ENCODE measurements at regions not wholly inside any gene's neighbourhood (a gene's known extent, or its start where the extent isn't known, plus 50 kb on each side); places are given as distances from the start of the nearest gene placed in this dataset.

DNA sequence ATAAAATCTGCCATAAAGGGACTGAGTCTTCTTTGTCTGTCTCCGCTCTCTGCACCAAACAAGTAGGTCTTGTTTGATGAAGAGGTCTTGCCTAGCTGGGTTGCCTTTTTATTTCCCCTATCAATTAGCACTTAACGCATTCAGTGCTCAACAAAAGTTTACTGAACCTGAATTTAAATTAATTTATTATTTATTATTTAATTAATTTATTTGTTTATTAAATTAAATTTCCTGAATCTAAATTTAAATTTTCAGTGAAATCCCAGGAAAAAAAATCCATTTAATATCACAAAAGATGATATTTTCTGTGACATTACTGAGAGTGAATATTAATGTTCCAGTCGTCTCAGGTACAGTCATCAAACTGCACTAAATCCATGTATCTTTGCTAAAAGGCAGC lies 164.9 kb upstream of the AGTR1 start:
- TF ChIP-seq, protein P1, sequence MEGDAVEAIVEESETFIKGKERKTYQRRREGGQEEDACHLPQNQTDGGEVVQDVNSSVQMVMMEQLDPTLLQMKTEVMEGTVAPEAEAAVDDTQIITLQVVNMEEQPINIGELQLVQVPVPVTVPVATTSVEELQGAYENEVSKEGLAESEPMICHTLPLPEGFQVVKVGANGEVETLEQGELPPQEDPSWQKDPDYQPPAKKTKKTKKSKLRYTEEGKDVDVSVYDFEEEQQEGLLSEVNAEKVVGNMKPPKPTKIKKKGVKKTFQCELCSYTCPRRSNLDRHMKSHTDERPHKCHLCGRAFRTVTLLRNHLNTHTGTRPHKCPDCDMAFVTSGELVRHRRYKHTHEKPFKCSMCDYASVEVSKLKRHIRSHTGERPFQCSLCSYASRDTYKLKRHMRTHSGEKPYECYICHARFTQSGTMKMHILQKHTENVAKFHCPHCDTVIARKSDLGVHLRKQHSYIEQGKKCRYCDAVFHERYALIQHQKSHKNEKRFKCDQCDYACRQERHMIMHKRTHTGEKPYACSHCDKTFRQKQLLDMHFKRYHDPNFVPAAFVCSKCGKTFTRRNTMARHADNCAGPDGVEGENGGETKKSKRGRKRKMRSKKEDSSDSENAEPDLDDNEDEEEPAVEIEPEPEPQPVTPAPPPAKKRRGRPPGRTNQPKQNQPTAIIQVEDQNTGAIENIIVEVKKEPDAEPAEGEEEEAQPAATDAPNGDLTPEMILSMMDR (IDR thresholded peaks at IDR 0.05 in 2 of 3, conservative IDR thresholded peaks at IDR 0.05 in 1 of 3; ENCODE audit: control insufficient read depth in 2 of 3, extremely low read depth in 1 of 3, insufficient read depth in 1 of 3, low read depth in 3 of 3, low read length in 3 of 3), result no peak
- TF ChIP-seq YY1 (IDR thresholded peaks at IDR 0.05; ENCODE audit: low read depth, low read length), result no peak
- TF ChIP-seq NBN (IDR thresholded peaks at IDR 0.05), result no peak
- TF ChIP-seq SIN3A (IDR thresholded peaks at IDR 0.05; ENCODE audit: low read depth, low read length), result no peak
- no peak for TF ChIP-seq CREM (IDR thresholded peaks at IDR 0.05; ENCODE audit: low read depth)
- TF ChIP-seq TAF1 (IDR thresholded peaks at IDR 0.05; ENCODE audit: borderline replicate concordance, low read depth, low read length), result no peak
- TF ChIP-seq, protein P2, sequence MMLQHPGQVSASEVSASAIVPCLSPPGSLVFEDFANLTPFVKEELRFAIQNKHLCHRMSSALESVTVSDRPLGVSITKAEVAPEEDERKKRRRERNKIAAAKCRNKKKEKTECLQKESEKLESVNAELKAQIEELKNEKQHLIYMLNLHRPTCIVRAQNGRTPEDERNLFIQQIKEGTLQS (IDR thresholded peaks at IDR 0.05; ENCODE audit: borderline replicate concordance, extremely low read depth, low read depth, low read length), result no peak
- TF ChIP-seq, protein P3, sequence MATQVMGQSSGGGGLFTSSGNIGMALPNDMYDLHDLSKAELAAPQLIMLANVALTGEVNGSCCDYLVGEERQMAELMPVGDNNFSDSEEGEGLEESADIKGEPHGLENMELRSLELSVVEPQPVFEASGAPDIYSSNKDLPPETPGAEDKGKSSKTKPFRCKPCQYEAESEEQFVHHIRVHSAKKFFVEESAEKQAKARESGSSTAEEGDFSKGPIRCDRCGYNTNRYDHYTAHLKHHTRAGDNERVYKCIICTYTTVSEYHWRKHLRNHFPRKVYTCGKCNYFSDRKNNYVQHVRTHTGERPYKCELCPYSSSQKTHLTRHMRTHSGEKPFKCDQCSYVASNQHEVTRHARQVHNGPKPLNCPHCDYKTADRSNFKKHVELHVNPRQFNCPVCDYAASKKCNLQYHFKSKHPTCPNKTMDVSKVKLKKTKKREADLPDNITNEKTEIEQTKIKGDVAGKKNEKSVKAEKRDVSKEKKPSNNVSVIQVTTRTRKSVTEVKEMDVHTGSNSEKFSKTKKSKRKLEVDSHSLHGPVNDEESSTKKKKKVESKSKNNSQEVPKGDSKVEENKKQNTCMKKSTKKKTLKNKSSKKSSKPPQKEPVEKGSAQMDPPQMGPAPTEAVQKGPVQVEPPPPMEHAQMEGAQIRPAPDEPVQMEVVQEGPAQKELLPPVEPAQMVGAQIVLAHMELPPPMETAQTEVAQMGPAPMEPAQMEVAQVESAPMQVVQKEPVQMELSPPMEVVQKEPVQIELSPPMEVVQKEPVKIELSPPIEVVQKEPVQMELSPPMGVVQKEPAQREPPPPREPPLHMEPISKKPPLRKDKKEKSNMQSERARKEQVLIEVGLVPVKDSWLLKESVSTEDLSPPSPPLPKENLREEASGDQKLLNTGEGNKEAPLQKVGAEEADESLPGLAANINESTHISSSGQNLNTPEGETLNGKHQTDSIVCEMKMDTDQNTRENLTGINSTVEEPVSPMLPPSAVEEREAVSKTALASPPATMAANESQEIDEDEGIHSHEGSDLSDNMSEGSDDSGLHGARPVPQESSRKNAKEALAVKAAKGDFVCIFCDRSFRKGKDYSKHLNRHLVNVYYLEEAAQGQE (IDR thresholded peaks at IDR 0.05; ENCODE audit: low read depth, low read length), result no peak
- TF ChIP-seq, protein P4, sequence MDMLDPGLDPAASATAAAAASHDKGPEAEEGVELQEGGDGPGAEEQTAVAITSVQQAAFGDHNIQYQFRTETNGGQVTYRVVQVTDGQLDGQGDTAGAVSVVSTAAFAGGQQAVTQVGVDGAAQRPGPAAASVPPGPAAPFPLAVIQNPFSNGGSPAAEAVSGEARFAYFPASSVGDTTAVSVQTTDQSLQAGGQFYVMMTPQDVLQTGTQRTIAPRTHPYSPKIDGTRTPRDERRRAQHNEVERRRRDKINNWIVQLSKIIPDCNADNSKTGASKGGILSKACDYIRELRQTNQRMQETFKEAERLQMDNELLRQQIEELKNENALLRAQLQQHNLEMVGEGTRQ (IDR thresholded peaks at IDR 0.05; ENCODE audit: borderline replicate concordance, low read depth, low read length), result no peak
